ENCODE measurements at regions not wholly inside any gene's neighbourhood (a gene's known extent, or its start where the extent isn't known, plus 50 kb on each side); places are given as distances from the start of the nearest gene placed in this dataset.

- no peak for DNase-seq
These were observed 350.9 kb upstream of the ACTBL2 start for GRCh38 chr5:57833489-57833888.

GRCh38 chr5:57832875-57833274 is 350.3 kb upstream of the ACTBL2 start:
- no peak for DNase-seq

- no peak for DNase-seq
These were observed 349.3 kb upstream of the ACTBL2 start for GRCh38 chr5:57831932-57832331.

GRCh38 chr5:57831090-57831489 is 348.5 kb upstream of the ACTBL2 start:
- no peak for DNase-seq

DNA sequence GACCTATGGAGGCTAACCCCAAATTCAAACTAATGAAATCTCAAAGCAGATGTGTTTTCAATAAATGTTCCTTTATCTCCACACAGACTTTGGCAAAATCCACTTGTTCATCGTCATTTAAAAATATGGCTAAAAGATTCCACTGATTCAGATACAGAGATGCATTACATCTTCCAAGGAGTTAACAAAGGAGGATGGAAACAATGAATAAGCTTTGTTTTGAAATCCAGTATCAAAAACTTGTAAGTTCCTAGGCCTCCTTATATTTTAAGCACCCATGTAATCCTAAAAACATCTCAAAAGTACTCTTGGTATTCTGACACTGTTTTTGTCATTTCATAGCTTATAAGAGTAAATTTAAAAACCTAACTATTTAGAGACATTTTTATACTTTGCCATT is 345.6 kb upstream of the ACTBL2 start:
- DNase-seq: no peak

DNA sequence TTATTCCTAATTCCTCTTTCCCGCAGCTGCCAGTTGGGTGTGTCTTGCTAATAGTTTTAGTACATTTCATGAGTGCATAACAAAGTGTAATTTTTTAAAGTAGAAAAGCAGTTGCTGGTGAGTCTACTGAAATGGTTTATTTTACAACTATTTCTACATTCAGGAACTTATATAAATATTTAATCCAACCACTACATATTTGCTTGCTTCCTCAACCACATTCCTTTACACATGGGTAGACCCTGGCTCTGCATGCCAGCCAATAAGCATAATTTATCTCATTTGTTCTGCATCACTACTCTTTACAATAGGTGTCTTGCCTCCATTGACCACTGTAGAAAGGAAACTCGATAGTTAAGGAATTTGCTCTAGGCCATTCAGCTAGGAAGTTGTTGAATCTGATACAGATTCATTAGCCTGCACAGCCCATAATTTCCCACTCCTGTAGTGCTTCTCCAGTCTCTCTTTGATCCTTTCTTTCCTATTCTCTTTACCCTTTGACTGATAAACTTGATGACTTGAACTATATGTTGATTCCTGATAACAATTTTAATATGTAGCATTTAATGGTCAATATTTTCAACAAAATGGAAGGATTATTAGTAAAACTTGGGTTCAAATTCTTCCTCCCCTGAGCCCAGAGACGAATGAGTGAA is 342.5 kb upstream of the ACTBL2 start:
- DNase-seq: no peak

- no peak for DNase-seq
These were observed 342.0 kb upstream of the ACTBL2 start for GRCh38 chr5:57824623-57825022.

- DNase-seq: no peak
These were observed 341.4 kb upstream of the ACTBL2 start for GRCh38 chr5:57824047-57824446.

DNA sequence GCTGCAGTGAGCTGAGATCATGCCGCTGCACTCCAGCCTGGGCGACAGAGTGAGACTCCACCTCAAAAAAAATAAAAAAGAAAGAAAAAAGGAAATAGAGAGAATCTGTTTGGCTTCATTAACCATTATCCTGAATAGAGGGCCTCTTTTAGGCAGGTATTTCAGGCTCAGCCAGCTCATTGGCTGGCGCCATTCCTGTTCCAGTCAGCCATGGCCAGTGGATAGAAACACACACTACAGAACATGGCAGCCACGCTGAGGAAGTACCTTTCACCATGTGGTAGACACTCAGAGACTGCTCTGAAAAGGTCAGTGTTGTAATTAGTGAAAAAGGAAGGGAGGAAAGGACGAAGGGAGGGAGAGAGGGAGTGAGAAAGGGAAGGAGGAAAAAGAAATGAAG is 340.0 kb upstream of the ACTBL2 start:
- no peak for DNase-seq

DNA sequence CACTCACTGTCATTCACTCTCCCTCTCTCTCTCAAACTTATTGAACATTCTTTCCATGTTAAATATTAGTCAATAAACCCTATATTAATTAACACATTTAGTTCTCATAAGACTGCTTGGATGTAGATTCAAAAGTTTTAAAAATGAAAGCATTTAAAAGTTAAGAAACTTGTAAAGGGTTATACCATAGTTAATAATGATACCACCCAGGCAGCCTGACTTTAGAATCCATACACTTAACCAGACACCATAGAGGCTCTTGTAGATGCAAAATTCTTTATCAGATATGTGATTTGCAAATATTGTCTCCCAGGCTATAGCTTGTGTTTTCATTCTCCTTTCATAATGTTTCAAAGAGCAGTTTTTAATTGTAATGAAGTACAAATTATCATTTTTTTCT is 335.8 kb upstream of the ACTBL2 start:
- no peak for DNase-seq

GRCh38 chr5:57817924-57818323 is 335.3 kb upstream of the ACTBL2 start:
- no peak for DNase-seq

GRCh38 chr5:57817001-57817453 is 334.4 kb upstream of the ACTBL2 start:
- DNase-seq: no peak

DNA sequence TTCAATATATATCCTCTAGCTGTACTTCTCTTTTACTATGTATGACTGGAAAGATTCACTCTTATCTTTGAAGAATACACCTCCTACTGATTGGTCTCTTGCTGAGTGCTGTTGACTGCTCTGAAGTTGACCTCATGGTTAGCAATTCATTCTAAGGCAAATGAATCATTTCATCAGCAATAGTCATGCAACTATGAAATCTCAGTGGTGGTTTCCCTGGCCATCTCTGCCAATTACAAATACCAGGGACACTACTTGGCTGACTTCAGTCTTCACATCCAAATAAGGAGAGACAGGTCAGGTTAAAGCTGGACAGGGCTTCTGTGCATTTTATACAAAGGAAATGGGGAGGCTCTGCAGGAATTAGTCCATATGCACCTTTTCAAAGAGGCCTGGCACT is 333.5 kb upstream of the ACTBL2 start:
- DNase-seq: no peak

- no peak for DNase-seq
These were observed 323.1 kb upstream of the ACTBL2 start for GRCh38 chr5:57805732-57806131.

DNA sequence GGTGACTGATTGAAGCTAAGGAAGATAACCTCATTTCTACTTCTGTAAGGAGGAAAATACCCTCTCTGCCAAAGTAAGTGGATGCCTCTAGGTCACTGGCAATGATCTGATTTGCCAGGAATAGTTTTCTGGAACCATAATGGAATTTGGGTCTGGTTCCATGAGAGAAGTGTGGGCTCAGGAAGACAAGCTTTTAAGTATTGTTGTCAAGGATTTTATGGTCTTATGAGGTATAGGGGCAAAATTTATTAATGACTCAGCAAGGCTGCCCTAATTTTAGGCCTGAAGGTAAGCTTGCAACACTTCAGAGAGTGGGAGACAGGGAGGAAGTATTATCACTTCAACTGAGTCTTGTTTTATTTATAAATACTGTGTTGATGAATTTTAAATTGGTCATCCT is 322.6 kb upstream of the ACTBL2 start:
- no peak for DNase-seq

GRCh38 chr5:57804505-57804904 is 321.9 kb upstream of the ACTBL2 start:
- no peak for DNase-seq

- no peak for DNase-seq
These were observed 321.4 kb upstream of the ACTBL2 start for GRCh38 chr5:57804007-57804444.

GRCh38 chr5:57802131-57802530 is 319.5 kb upstream of the ACTBL2 start:
- DNase-seq: no peak

- no peak for DNase-seq
These were observed 312.6 kb upstream of the ACTBL2 start for GRCh38 chr5:57795203-57795602.

GRCh38 chr5:57791875-57792274 is 309.3 kb upstream of the ACTBL2 start:
- DNase-seq: no peak

DNA sequence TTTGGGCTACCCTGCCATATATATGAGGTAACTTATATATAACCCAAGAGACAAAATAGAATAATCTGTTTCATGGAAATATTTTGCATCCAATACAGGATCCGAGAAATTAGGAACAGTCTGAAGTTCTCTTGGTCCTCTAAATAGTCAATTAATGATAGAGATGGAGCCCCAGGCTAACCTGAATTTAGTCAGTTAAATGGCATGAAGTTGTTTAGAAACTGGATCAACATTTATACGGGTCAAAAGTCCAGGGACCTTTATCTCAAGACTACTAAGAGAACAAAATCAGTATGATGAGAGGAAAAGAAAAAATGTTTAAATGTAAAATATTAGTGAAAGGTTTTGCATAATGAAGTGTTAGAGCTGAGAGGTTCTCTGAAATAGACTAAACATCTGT is 303.3 kb upstream of the ACTBL2 start:
- no peak for DNase-seq

DNA sequence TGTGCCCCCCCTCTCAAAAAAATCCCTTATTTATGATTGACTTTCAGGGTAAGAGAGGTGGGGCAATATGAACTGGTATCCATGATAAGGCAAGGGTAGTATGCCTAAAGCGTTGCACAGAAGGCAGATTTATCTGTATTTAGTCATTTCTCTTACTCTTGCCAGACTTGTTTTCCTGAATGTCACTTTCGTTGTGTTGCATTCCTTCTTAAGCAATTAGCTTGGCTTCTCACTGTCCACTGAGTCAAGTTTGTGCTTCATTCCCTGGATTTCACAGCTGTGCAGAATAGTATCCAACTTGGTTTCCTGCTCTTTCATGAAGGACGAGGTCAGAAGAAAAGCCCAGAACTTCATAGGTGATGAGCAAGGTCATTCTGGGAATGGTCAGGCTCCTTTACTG is 301.5 kb upstream of the ACTBL2 start:
- no peak for DNase-seq

GRCh38 chr5:57783693-57784092 is 301.1 kb upstream of the ACTBL2 start:
- no peak for DNase-seq

DNA sequence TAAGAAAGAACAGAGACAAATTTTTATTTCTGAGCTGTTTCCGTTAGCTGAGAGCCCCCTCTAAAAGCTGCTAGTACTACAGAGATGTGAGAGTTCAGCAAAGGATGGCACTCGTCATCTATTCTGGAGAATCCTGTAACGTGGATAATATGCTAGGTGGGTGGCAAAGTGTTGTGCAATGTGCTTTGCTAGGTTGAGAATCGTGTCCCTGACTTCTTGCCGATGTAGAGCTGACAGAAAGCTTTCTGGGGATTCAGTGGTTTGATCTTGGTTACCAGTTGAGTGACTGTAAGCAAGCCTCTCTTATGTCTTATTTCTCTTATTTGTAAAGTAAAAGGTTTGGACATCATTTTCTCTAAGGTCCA is 298.3 kb upstream of the ACTBL2 start:
- DNase-seq: no peak

All from occipital lobe (tissue), 1 donor.